ENCODE measurements at regions not wholly inside any gene's neighbourhood (a gene's known extent, or its start where the extent isn't known, plus 50 kb on each side); places are given as distances from the start of the nearest gene placed in this dataset.

- Histone ChIP-seq H3K9me3 (ENCODE audit: low read length) (peaks cover 18% of the 10 kb centered on the region), H3K79me2 (ENCODE audit: low read length) (no peaks in the 10 kb centered on the region), H2AFZ (ENCODE audit: low read length) (no peak overlapping the region), H3K4me3 (ENCODE audit: low read length) (no peak overlapping the region), H4K20me1 (ENCODE audit: low read length) (no peaks in the 10 kb centered on the region), H3F3A (ENCODE audit: low read length, unreplicated experiment) (no peaks in the 10 kb centered on the region), H3K9ac (ENCODE audit: low read length) (no peak overlapping the region), H3K36me3 (ENCODE audit: low read depth, low read length) (no peaks in the 10 kb centered on the region), H3K27me3 (ENCODE audit: low read length) (no peaks in the 10 kb centered on the region), H3K4me1 (ENCODE audit: insufficient read depth, low read length) (no peaks in the 10 kb centered on the region), H3K9me2 (replicated peaks; ENCODE audit: low read length) (no peaks in the 10 kb centered on the region), H3K27ac (ENCODE audit: low read length) (no peak overlapping the region), H3K4me2 (ENCODE audit: low read length) (no peak overlapping the region)
- ATAC-seq = peak; percentile 35; the same call in 1 of the 2 replicates
- intact Hi-C loops (cut with micrococcal nuclease) = no loop called here
- ChIA-PET POLR2A (ENCODE audit: unreplicated experiment) (no interaction called here), CTCF (no interaction called here)
- peak; percentile 53 for DNase-seq
- BruUV-seq (replicated peaks) = no TSS peak
- TF ChIP-seq EZH2 (IDR thresholded peaks at IDR 0.05; ENCODE audit: low read length, unreplicated experiment) (no peak), EZH2phosphoT487 (IDR thresholded peaks at IDR 0.05; ENCODE audit: borderline replicate concordance, low read length) (no peak)
- TF ChIP-seq, protein P1, sequence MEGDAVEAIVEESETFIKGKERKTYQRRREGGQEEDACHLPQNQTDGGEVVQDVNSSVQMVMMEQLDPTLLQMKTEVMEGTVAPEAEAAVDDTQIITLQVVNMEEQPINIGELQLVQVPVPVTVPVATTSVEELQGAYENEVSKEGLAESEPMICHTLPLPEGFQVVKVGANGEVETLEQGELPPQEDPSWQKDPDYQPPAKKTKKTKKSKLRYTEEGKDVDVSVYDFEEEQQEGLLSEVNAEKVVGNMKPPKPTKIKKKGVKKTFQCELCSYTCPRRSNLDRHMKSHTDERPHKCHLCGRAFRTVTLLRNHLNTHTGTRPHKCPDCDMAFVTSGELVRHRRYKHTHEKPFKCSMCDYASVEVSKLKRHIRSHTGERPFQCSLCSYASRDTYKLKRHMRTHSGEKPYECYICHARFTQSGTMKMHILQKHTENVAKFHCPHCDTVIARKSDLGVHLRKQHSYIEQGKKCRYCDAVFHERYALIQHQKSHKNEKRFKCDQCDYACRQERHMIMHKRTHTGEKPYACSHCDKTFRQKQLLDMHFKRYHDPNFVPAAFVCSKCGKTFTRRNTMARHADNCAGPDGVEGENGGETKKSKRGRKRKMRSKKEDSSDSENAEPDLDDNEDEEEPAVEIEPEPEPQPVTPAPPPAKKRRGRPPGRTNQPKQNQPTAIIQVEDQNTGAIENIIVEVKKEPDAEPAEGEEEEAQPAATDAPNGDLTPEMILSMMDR (conservative IDR thresholded peaks at IDR 0.05; ENCODE audit: low read depth, low read length) = no peak
These were observed 406.5 kb downstream of the DUSP10 start for GRCh38 chr1:221335161-221336101.

GRCh38 chr1:221336126-221336525, 405.8 kb downstream of the DUSP10 start:
- no peak overlapping the region for H3K27ac ChIP-seq (ENCODE audit: low read length)
- H3K4me2 ChIP-seq (ENCODE audit: low read length) = no peak overlapping the region
- H3K9me3 ChIP-seq (ENCODE audit: low read length) = peaks cover 13% of the 10 kb centered on the region
- no peaks in the 10 kb centered on the region for H3K27me3 ChIP-seq (ENCODE audit: low read length)
- no peaks in the 10 kb centered on the region for H3K36me3 ChIP-seq (ENCODE audit: low read depth, low read length)
- H3K9me2 ChIP-seq (replicated peaks; ENCODE audit: low read length) = no peaks in the 10 kb centered on the region
- ChIA-PET CTCF (no interaction called here), POLR2A (ENCODE audit: unreplicated experiment) (no interaction called here)
- no peaks in the 10 kb centered on the region for H3K4me1 ChIP-seq (ENCODE audit: insufficient read depth, low read length)
- TF ChIP-seq, protein P1 (conservative IDR thresholded peaks at IDR 0.05; ENCODE audit: low read depth, low read length) = no peak
- no peak for TF ChIP-seq EZH2phosphoT487 (IDR thresholded peaks at IDR 0.05; ENCODE audit: borderline replicate concordance, low read length)
- no peak for TF ChIP-seq EZH2 (IDR thresholded peaks at IDR 0.05; ENCODE audit: low read length, unreplicated experiment)
- H4K20me1 ChIP-seq (ENCODE audit: low read length) = no peaks in the 10 kb centered on the region
- H3K9ac ChIP-seq (ENCODE audit: low read length) = no peak overlapping the region
- intact Hi-C loops (cut with micrococcal nuclease) = no loop called here
- no peaks in the 10 kb centered on the region for H3F3A ChIP-seq (ENCODE audit: low read length, unreplicated experiment)
- no peaks in the 10 kb centered on the region for H3K79me2 ChIP-seq (ENCODE audit: low read length)
- DNase-seq = no peak
- no peak overlapping the region for H2AFZ ChIP-seq (ENCODE audit: low read length)
- no peak overlapping the region for H3K4me3 ChIP-seq (ENCODE audit: low read length)
- no peak for ATAC-seq
- BruUV-seq (replicated peaks) = no TSS peak

- no peak overlapping the region for H3K27ac ChIP-seq (ENCODE audit: low read length)
- no peaks in the 10 kb centered on the region for H4K20me1 ChIP-seq (ENCODE audit: low read length)
- ATAC-seq = no peak
- CTCF ChIA-PET = no interaction called here
- 0 out of 2 replicates have a peak, but pooled peaks cover 4% of the 10 kb centered on the region for H3K9me3 ChIP-seq (ENCODE audit: low read length)
- POLR2A ChIA-PET (ENCODE audit: unreplicated experiment) = interaction anchor here (0.5 kb wide), 1 partner anchor 11 kb away, joined by 4 read pairs; no protein-coding TSS in a partner anchor
- TF ChIP-seq EZH2 (IDR thresholded peaks at IDR 0.05; ENCODE audit: low read length, unreplicated experiment) (no peak), EZH2phosphoT487 (IDR thresholded peaks at IDR 0.05; ENCODE audit: borderline replicate concordance, low read length) (no peak)
- TF ChIP-seq, protein P1 (conservative IDR thresholded peaks at IDR 0.05; ENCODE audit: low read depth, low read length) = no peak
- DNase-seq = no peak
- H3K79me2 ChIP-seq (ENCODE audit: low read length) = no peaks in the 10 kb centered on the region
- H3K9ac ChIP-seq (ENCODE audit: low read length) = no peak overlapping the region
- H3K36me3 ChIP-seq (ENCODE audit: low read depth, low read length) = no peaks in the 10 kb centered on the region
- H3K27me3 ChIP-seq (ENCODE audit: low read length) = no peaks in the 10 kb centered on the region
- no TSS peak for BruUV-seq (replicated peaks)
- H3K4me3 ChIP-seq (ENCODE audit: low read length) = no peak overlapping the region
- intact Hi-C loops (cut with micrococcal nuclease) = no loop called here
- no peaks in the 10 kb centered on the region for H3F3A ChIP-seq (ENCODE audit: low read length, unreplicated experiment)
- no peak overlapping the region for H2AFZ ChIP-seq (ENCODE audit: low read length)
- no peak overlapping the region for H3K4me2 ChIP-seq (ENCODE audit: low read length)
- 0 out of 2 replicates have a peak, but pooled peaks cover 6% of the 10 kb centered on the region for H3K9me2 ChIP-seq (replicated peaks; ENCODE audit: low read length)
- no peaks in the 10 kb centered on the region for H3K4me1 ChIP-seq (ENCODE audit: insufficient read depth, low read length)
These were observed 404.8 kb downstream of the DUSP10 start for GRCh38 chr1:221337106-221337505.

Measured in PC-3 (cell line).